ENCODE measurements at regions not wholly inside any gene's neighbourhood (a gene's known extent, or its start where the extent isn't known, plus 50 kb on each side); places are given as distances from the start of the nearest gene placed in this dataset.

GRCh38 chr15:96070636-96071035, 259.9 kb upstream of the NR2F2 start:
- DNase-seq = no peak
- intact Hi-C loops (cut with DNase I) = no loop called here
- Histone ChIP-seq H3K4me1 (ENCODE audit: control insufficient read depth in 1 of 2, insufficient read depth in 2 of 2, low read length in 2 of 2) (peaks cover 0 to 2% of the 10 kb centered on the region in 2 donors), H3K27me3 (ENCODE audit: control insufficient read depth in 1 of 2, insufficient read depth in 2 of 2, low read length in 1 of 2) (no peaks in the 10 kb centered on the region), H3K27ac (ENCODE audit: low read depth in 1 of 2, low read length in 2 of 2) (no peak overlapping the region), H3K4me3 (ENCODE audit: low read length in 2 of 2) (no peak overlapping the region), H3K9me3 (ENCODE audit: control insufficient read depth, low read length) (peaks cover 2% of the 10 kb centered on the region), H3K36me3 (ENCODE audit: control insufficient read depth in 1 of 2, insufficient read depth in 2 of 2, low read length in 1 of 2) (no peaks in the 10 kb centered on the region)
- WGBS, 2 donors = 46 to 57% methylated on average over 8 of the region's 8 CpGs
- no peak for ATAC-seq (ENCODE audit: low FRiP score)

GRCh38 chr15:96072821-96073220, 257.7 kb upstream of the NR2F2 start:
- Histone ChIP-seq H3K9me3 (ENCODE audit: control insufficient read depth, low read length) (peaks cover 2% of the 10 kb centered on the region), H3K27me3 (ENCODE audit: control insufficient read depth in 1 of 2, insufficient read depth in 2 of 2, low read length in 1 of 2) (no peaks in the 10 kb centered on the region), H3K4me3 (ENCODE audit: low read length in 2 of 2) (no peak overlapping the region), H3K36me3 (ENCODE audit: control insufficient read depth in 1 of 2, insufficient read depth in 2 of 2, low read length in 1 of 2) (no peaks in the 10 kb centered on the region), H3K4me1 (ENCODE audit: control insufficient read depth in 1 of 2, insufficient read depth in 2 of 2, low read length in 2 of 2) (no peaks in the 10 kb centered on the region), H3K27ac (ENCODE audit: low read depth in 1 of 2, low read length in 2 of 2) (no peak overlapping the region)
- ATAC-seq (ENCODE audit: low FRiP score) (no peak), DNase-seq (no peak)
- 94% methylated on average over 2 of the region's 2 CpGs for WGBS, 2 donors
- intact Hi-C loops (cut with DNase I) = no loop called here

DNA sequence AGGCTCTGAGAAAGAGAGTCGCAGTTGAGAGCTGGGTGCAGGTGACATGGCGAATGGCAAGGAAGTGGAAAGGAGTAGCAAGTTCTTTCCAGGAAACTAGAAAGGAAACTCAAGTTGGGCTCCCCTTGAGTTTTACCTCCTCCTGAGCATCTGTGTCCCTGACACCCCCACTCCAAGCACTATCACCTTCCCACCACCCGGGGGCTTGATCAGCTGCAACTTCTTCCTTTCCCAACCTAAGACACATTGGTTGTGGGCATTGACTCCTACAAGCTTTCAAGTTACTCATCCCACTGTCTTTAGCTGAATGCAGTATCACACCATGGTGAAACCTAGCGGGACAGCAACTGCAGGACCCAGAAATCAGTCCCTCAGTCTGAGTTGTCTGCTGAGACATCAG, 256.6 kb upstream of the NR2F2 start:
- H3K27me3 ChIP-seq (ENCODE audit: control insufficient read depth in 1 of 2, insufficient read depth in 2 of 2, low read length in 1 of 2) = no peaks in the 10 kb centered on the region
- intact Hi-C loops (cut with DNase I) = no loop called here
- H3K4me1 ChIP-seq (ENCODE audit: control insufficient read depth in 1 of 2, insufficient read depth in 2 of 2, low read length in 2 of 2) = no peaks in the 10 kb centered on the region
- peaks cover 2% of the 10 kb centered on the region for H3K9me3 ChIP-seq (ENCODE audit: control insufficient read depth, low read length)
- no peaks in the 10 kb centered on the region for H3K36me3 ChIP-seq (ENCODE audit: control insufficient read depth in 1 of 2, insufficient read depth in 2 of 2, low read length in 1 of 2)
- H3K4me3 ChIP-seq (ENCODE audit: low read length in 2 of 2) = no peak overlapping the region
- ATAC-seq (ENCODE audit: low FRiP score) (no peak), DNase-seq (no peak)
- no peak overlapping the region for H3K27ac ChIP-seq (ENCODE audit: low read depth in 1 of 2, low read length in 2 of 2)
- WGBS, 2 donors = 95 to 97% methylated on average over 4 of the region's 4 CpGs

- intact Hi-C loops (cut with DNase I) = no loop called here
- 88 to 92% methylated on average over 2 of the region's 2 CpGs for WGBS, 2 donors
Measured at GRCh38 chr15:96075895-96076294, 254.6 kb upstream of the NR2F2 start.

DNA sequence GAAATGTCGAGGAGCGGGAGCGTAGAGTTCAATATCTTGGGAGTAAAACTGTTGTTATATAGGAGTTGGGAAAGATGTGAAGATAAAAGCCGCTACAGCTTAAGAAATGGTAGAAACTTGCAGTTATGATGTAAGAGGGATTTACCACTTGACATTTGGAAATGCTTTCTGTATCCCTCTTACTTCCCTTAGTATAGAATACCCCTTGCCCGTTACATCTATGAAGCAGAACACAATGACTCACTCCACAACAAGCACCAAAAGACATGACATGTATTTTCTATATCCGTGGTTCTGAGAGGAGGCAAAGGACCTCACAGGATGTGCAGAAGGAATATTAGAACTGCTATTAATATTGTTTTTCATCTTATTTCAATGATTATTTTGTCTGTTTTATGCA, 254.2 kb upstream of the NR2F2 start:
- ATAC-seq (ENCODE audit: low FRiP score) = no peak
- 96% methylated on average over 6 of the region's 6 CpGs for WGBS, 2 donors

More at GRCh38 chr15:96075895-96076294, 254.6 kb upstream of the NR2F2 start:
- DNase-seq (no peak), ATAC-seq (ENCODE audit: low FRiP score) (no peak)
- no peaks in the 10 kb centered on the region for H3K4me1 ChIP-seq (ENCODE audit: control insufficient read depth in 1 of 2, insufficient read depth in 2 of 2, low read length in 2 of 2)
- H3K9me3 ChIP-seq (ENCODE audit: control insufficient read depth, low read length) = peaks cover 2% of the 10 kb centered on the region
- H3K27ac ChIP-seq (ENCODE audit: low read depth in 1 of 2, low read length in 2 of 2) = no peak overlapping the region
- H3K4me3 ChIP-seq (ENCODE audit: low read length in 2 of 2) = no peak overlapping the region
- H3K36me3 ChIP-seq (ENCODE audit: control insufficient read depth in 1 of 2, insufficient read depth in 2 of 2, low read length in 1 of 2) = no peaks in the 10 kb centered on the region
- no peaks in the 10 kb centered on the region for H3K27me3 ChIP-seq (ENCODE audit: control insufficient read depth in 1 of 2, insufficient read depth in 2 of 2, low read length in 1 of 2)

GRCh38 chr15:96079041-96079440, 251.5 kb upstream of the NR2F2 start:
- 93 to 95% methylated on average over 4 of the region's 4 CpGs for WGBS, 2 donors
- DNase-seq (no peak), ATAC-seq (ENCODE audit: low FRiP score) (no peak)
- intact Hi-C loops (cut with DNase I) = no loop called here
- H3K4me1 ChIP-seq (ENCODE audit: control insufficient read depth in 1 of 2, insufficient read depth in 2 of 2, low read length in 2 of 2) = no peaks in the 10 kb centered on the region
- H3K4me3 ChIP-seq (ENCODE audit: low read length in 2 of 2) = no peak overlapping the region
- H3K27me3 ChIP-seq (ENCODE audit: control insufficient read depth in 1 of 2, insufficient read depth in 2 of 2, low read length in 1 of 2) = no peaks in the 10 kb centered on the region
- no peaks in the 10 kb centered on the region for H3K36me3 ChIP-seq (ENCODE audit: control insufficient read depth in 1 of 2, insufficient read depth in 2 of 2, low read length in 1 of 2)
- H3K27ac ChIP-seq (ENCODE audit: low read depth in 1 of 2, low read length in 2 of 2) = no peak overlapping the region
- no peaks in the 10 kb centered on the region for H3K9me3 ChIP-seq (ENCODE audit: control insufficient read depth, low read length)

More for the DNA sequence above, 254.2 kb upstream of the NR2F2 start:
- no peaks in the 10 kb centered on the region for H3K4me1 ChIP-seq (ENCODE audit: control insufficient read depth in 1 of 2, insufficient read depth in 2 of 2, low read length in 2 of 2)
- no peaks in the 10 kb centered on the region for H3K36me3 ChIP-seq (ENCODE audit: control insufficient read depth in 1 of 2, insufficient read depth in 2 of 2, low read length in 1 of 2)
- DNase-seq = no peak
- no peak overlapping the region for H3K4me3 ChIP-seq (ENCODE audit: low read length in 2 of 2)
- H3K9me3 ChIP-seq (ENCODE audit: control insufficient read depth, low read length) = peaks cover 2% of the 10 kb centered on the region
- no peaks in the 10 kb centered on the region for H3K27me3 ChIP-seq (ENCODE audit: control insufficient read depth in 1 of 2, insufficient read depth in 2 of 2, low read length in 1 of 2)
- intact Hi-C loops (cut with DNase I) = no loop called here
- no peak overlapping the region for H3K27ac ChIP-seq (ENCODE audit: low read depth in 1 of 2, low read length in 2 of 2)

DNA sequence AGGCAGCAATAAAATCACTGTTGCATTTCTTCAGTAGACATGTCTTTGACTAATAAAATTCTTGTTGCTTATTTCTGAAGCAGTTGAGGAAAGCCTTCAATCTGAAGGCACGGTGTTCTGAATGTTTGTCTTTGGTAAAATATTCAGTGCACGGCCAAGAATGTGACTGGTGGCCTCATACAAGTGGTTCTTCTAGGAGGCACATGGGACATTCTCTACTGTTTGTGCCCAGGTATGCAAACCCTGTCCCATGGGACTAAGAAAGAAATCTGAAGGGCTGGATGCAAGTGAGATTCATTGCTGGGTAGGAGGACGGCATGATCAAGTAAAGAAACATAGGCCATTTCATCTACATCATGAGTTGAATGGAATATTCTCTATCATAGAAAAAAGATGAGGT, 250.6 kb upstream of the NR2F2 start:
- Histone ChIP-seq H3K36me3 (ENCODE audit: control insufficient read depth in 1 of 2, insufficient read depth in 2 of 2, low read length in 1 of 2) (no peaks in the 10 kb centered on the region), H3K27me3 (ENCODE audit: control insufficient read depth in 1 of 2, insufficient read depth in 2 of 2, low read length in 1 of 2) (no peaks in the 10 kb centered on the region), H3K4me1 (ENCODE audit: control insufficient read depth in 1 of 2, insufficient read depth in 2 of 2, low read length in 2 of 2) (no peaks in the 10 kb centered on the region), H3K4me3 (ENCODE audit: low read length in 2 of 2) (no peak overlapping the region), H3K27ac (ENCODE audit: low read depth in 1 of 2, low read length in 2 of 2) (no peak overlapping the region), H3K9me3 (ENCODE audit: control insufficient read depth, low read length) (no peaks in the 10 kb centered on the region)
- intact Hi-C loops (cut with DNase I) = no loop called here
- DNase-seq (no peak), ATAC-seq (ENCODE audit: low FRiP score) (no peak)
- WGBS, 2 donors = 40 to 41% methylated on average over 3 of the region's 3 CpGs

- DNase-seq = no peak
- no peak overlapping the region for H3K27ac ChIP-seq (ENCODE audit: low read depth in 1 of 2, low read length in 2 of 2)
- no peaks in the 10 kb centered on the region for H3K4me1 ChIP-seq (ENCODE audit: control insufficient read depth in 1 of 2, insufficient read depth in 2 of 2, low read length in 2 of 2)
- H3K36me3 ChIP-seq (ENCODE audit: control insufficient read depth in 1 of 2, insufficient read depth in 2 of 2, low read length in 1 of 2) = no peaks in the 10 kb centered on the region
- no peak for ATAC-seq (ENCODE audit: low FRiP score)
- H3K4me3 ChIP-seq (ENCODE audit: low read length in 2 of 2) = no peak overlapping the region
- H3K27me3 ChIP-seq (ENCODE audit: control insufficient read depth in 1 of 2, insufficient read depth in 2 of 2, low read length in 1 of 2) = no peaks in the 10 kb centered on the region
- intact Hi-C loops (cut with DNase I) = no loop called here
- no peaks in the 10 kb centered on the region for H3K9me3 ChIP-seq (ENCODE audit: control insufficient read depth, low read length)
- 43 to 45% methylated on average over 3 of the region's 3 CpGs for WGBS, 2 donors
Measured at GRCh38 chr15:96086164-96086563, 244.3 kb upstream of the NR2F2 start.

DNA sequence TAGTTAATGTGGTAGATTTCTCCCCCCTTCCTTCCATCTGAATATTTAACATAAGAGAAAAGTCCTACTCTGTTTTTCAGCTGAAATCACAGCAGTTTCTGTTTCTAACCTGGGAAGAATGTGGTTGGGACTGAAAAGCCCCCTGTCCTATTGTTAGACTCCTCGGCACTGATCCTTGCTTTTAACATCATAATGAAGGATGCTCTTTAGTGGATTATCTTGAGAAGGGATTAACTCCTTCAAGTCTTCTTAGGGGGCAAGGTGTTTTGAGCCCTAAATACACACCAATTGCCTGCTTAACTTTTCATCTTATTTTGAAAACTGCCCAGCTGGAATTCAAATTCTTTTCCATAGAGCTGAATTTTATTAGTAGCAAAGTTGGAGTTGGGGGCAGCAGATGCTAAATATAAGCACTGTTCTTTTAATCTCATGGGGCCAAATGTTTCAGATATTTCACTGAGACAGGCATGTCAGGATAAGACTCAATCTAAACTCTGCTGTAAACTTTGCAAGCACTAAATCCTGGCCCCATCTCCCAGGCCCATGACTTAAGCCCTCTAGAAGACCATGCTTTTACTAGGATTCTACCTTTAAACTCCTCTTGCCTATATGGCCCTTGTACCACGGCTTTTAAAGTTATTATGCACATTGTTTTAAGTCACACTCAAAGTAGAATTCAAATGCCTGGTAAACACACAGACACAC, 243.2 kb upstream of the NR2F2 start:
- Histone ChIP-seq H3K9me3 (ENCODE audit: control insufficient read depth, low read length) (no peaks in the 10 kb centered on the region), H3K4me1 (ENCODE audit: control insufficient read depth in 1 of 2, insufficient read depth in 2 of 2, low read length in 2 of 2) (no peaks in the 10 kb centered on the region), H3K4me3 (ENCODE audit: low read length in 2 of 2) (no peak overlapping the region), H3K27ac (ENCODE audit: low read depth in 1 of 2, low read length in 2 of 2) (no peak overlapping the region), H3K36me3 (ENCODE audit: control insufficient read depth in 1 of 2, insufficient read depth in 2 of 2, low read length in 1 of 2) (no peaks in the 10 kb centered on the region), H3K27me3 (ENCODE audit: control insufficient read depth in 1 of 2, insufficient read depth in 2 of 2, low read length in 1 of 2) (no peaks in the 10 kb centered on the region)
- intact Hi-C loops (cut with DNase I) = no loop called here
- ATAC-seq (ENCODE audit: low FRiP score) (no peak), DNase-seq (no peak)
- WGBS, 2 donors = 37 to 45% methylated on average over 2 of the region's 2 CpGs

Measured in aorta (tissue), 5 donors.